Keratinocyte (primary cell): ENCODE measurements at regions not wholly inside any gene's neighbourhood (a gene's known extent, or its start where the extent isn't known, plus 50 kb on each side); places are given as distances from the start of the nearest gene placed in this dataset.

Experiments
- DNase-seq: peaks from one replicate; pipeline ENCODE4 v3.0.0-alpha.2; 2011; ENCODE audit warnings: low read depth, missing footprints, low spot score
- FAIRE-seq: peaks from 2 replicates; lab custom pipeline; 2011; peaks lifted over from hg19 to GRCh38; lab: Jason Lieb, UNC
- H2AFZ ChIP-seq: 2 replicates; pipeline ENCODE4 v1.6.0; 2012; ENCODE audit warnings: low read length, control low read depth, inconsistent platforms; ENCODE audit not compliant: control insufficient read depth
- H3K27ac ChIP-seq: 2 replicates; pipeline ENCODE4 v1.5.1; 2011; ENCODE audit warnings: low read length; ENCODE audit not compliant: control insufficient read depth, insufficient read depth
- H3K27me3 ChIP-seq: 3 replicates; pipeline ENCODE4 v1.6.0; 2011; ENCODE audit warnings: low read length; ENCODE audit not compliant: control insufficient read depth, insufficient read depth; ENCODE audit errors: extremely low read depth
- H3K36me3 ChIP-seq, 2 experiments: 2 replicates in 1 of 2; 3 replicates in 1 of 2; pipeline ENCODE4 v1.5.1; 2011; ENCODE audit warnings: low read length in 2 of 2, mild to moderate bottlenecking in 1 of 2; ENCODE audit not compliant: control insufficient read depth in 2 of 2, insufficient read depth in 2 of 2; ENCODE audit errors: extremely low read depth in 1 of 2
- H3K4me1 ChIP-seq: 3 replicates; pipeline ENCODE4 v1.5.1; 2011; ENCODE audit warnings: low read length; ENCODE audit not compliant: control insufficient read depth, insufficient read depth; ENCODE audit errors: extremely low read depth
- H3K4me2 ChIP-seq: 3 replicates; pipeline ENCODE4 v1.6.0; 2011; ENCODE audit warnings: low read depth, low read length; ENCODE audit not compliant: control insufficient read depth, insufficient read depth; ENCODE audit errors: extremely low read depth
- H3K4me3 ChIP-seq, 3 experiments: fragments of 200-600 bp in 1 of 3; sonication (generic) in 1 of 3; 2 replicates in 2 of 3; 3 replicates in 1 of 3; pipeline ENCODE4 v1.5.1; 2011 to 2016; ENCODE audit warnings: low read length in 3 of 3, mild to moderate bottlenecking in 3 of 3, control low read depth in 2 of 3, inconsistent platforms in 1 of 3, low read depth in 1 of 3, mixed read lengths in 1 of 3, mixed run types in 1 of 3, moderate library complexity in 1 of 3; ENCODE audit not compliant: control insufficient read depth in 2 of 3, insufficient read depth in 2 of 3; ENCODE audit errors: extremely low read depth in 1 of 3
- H3K79me2 ChIP-seq: 2 replicates; pipeline ENCODE4 v1.6.0; 2012; ENCODE audit warnings: low read length; ENCODE audit not compliant: control insufficient read depth, insufficient read depth
- H3K9ac ChIP-seq: 3 replicates; pipeline ENCODE4 v1.6.0; 2011; ENCODE audit warnings: low read length; ENCODE audit not compliant: control insufficient read depth, insufficient read depth; ENCODE audit errors: extremely low read depth
- H3K9me1 ChIP-seq: 3 replicates; pipeline ENCODE4 v1.6.0; 2011; ENCODE audit warnings: low read length; ENCODE audit not compliant: control insufficient read depth, insufficient read depth; ENCODE audit errors: extremely low read depth
- H3K9me3 ChIP-seq: 2 replicates; pipeline ENCODE4 v1.5.1; 2012; ENCODE audit warnings: low read depth, low read length; ENCODE audit not compliant: control insufficient read depth
- H4K20me1 ChIP-seq: 3 replicates; pipeline ENCODE4 v1.6.0; 2011; ENCODE audit warnings: low read length; ENCODE audit not compliant: control insufficient read depth, insufficient read depth; ENCODE audit errors: extremely low read depth
- CTCF ChIP-seq, 3 experiments: IDR thresholded peaks in 1 of 3; conservative IDR thresholded peaks in 1 of 3; optimal IDR thresholded peaks in 1 of 3; 2 replicates in 2 of 3; 3 replicates in 1 of 3; pipeline versions ENCODE3 to v1.5.1; 2011; ENCODE audit warnings: low read length in 3 of 3, mild to moderate bottlenecking in 3 of 3, moderate library complexity in 2 of 3, control low read depth in 1 of 3, inconsistent platforms in 1 of 3; ENCODE audit not compliant: insufficient read depth in 2 of 3; ENCODE audit errors: extremely low read depth in 1 of 3
- EZH2 ChIP-seq: IDR thresholded peaks from one replicate; pipeline ENCODE4 v1.6.1; 2012; ENCODE audit warnings: inconsistent platforms, mild to moderate bottlenecking, low read length, moderate library complexity
- dilution Hi-C: fragments of 300-500 bp; cut with MboI; formaldehyde crosslinking; loops from one replicate; pipeline ENCODE4 v1.7.0; 2020; ENCODE audit warnings: low sequenced_read_pairs; ENCODE audit not compliant: extremely low pct_ligation_motif_present

GRCh38 chr14:38512236-38512635 is 256.3 kb upstream of the CLEC14A start:
- Histone ChIP-seq H3K4me2 (no peak overlapping the region), H3K9me3 (no peaks in the 10 kb centered on the region), H3K9me1 (no peaks in the 10 kb centered on the region), H3K4me3 (no peak overlapping the region), H3K79me2 (no peaks in the 10 kb centered on the region), H3K9ac (no peak overlapping the region), H2AFZ (no peak overlapping the region), H4K20me1 (no peaks in the 10 kb centered on the region), H3K4me1 (no peaks in the 10 kb centered on the region), H3K27ac (no peak overlapping the region), H3K27me3 (no peaks in the 10 kb centered on the region), H3K36me3 (no peaks in the 10 kb centered on the region)
- no peak for FAIRE-seq
- DNase-seq, result no peak
- dilution Hi-C loops, result no loop called here
- TF ChIP-seq EZH2 (no peak), CTCF (optimal IDR thresholded peaks at IDR 0.05 in 1 of 3, IDR thresholded peaks at IDR 0.05 in 1 of 3, conservative IDR thresholded peaks at IDR 0.05 in 1 of 3; ENCODE audit: extremely low read depth in 1 of 3, insufficient read depth in 2 of 3, low read length in 3 of 3) (no peak)

GRCh38 chr14:38507299-38507698 is 251.4 kb upstream of the CLEC14A start:
- dilution Hi-C loops, result no loop called here
- H3K9me3 ChIP-seq, result no peaks in the 10 kb centered on the region

More at GRCh38 chr14:38507299-38507698, 251.4 kb upstream of the CLEC14A start:
- H2AFZ ChIP-seq, result no peak overlapping the region
- no peak overlapping the region for H3K4me3 ChIP-seq
- H4K20me1 ChIP-seq, result no peaks in the 10 kb centered on the region
- no peaks in the 10 kb centered on the region for H3K9me1 ChIP-seq
- no peak overlapping the region for H3K27ac ChIP-seq
- H3K9ac ChIP-seq, result no peak overlapping the region
- no peak for DNase-seq
- H3K4me1 ChIP-seq, result no peaks in the 10 kb centered on the region
- TF ChIP-seq CTCF (optimal IDR thresholded peaks at IDR 0.05 in 1 of 3, IDR thresholded peaks at IDR 0.05 in 1 of 3, conservative IDR thresholded peaks at IDR 0.05 in 1 of 3; ENCODE audit: extremely low read depth in 1 of 3, insufficient read depth in 2 of 3, low read length in 3 of 3) (no peak), EZH2 (no peak)
- no peaks in the 10 kb centered on the region for H3K79me2 ChIP-seq
- no peak overlapping the region for H3K4me2 ChIP-seq
- H3K36me3 ChIP-seq, result no peaks in the 10 kb centered on the region
- H3K27me3 ChIP-seq, result no peaks in the 10 kb centered on the region
- FAIRE-seq, result no peak
